GM21717 (cell line): ENCODE measurements at regions not wholly inside any gene's neighbourhood (a gene's known extent, or its start where the extent isn't known, plus 50 kb on each side); places are given as distances from the start of the nearest gene placed in this dataset.
"Not testable (repeated sequence)": the region's sequence is repeated elsewhere in the genome, so short reads cannot be mapped to it uniquely, and the experiment has no call there.

Experiments used
- ATAC-seq: cut with Tn5 transposase; IDR thresholded peaks from one replicate; pipeline ENCODE4 v1.9.1; 2021; ENCODE audit warnings: mild to moderate bottlenecking, moderate library complexity; ENCODE audit not compliant: unreplicated experiment

DNA sequence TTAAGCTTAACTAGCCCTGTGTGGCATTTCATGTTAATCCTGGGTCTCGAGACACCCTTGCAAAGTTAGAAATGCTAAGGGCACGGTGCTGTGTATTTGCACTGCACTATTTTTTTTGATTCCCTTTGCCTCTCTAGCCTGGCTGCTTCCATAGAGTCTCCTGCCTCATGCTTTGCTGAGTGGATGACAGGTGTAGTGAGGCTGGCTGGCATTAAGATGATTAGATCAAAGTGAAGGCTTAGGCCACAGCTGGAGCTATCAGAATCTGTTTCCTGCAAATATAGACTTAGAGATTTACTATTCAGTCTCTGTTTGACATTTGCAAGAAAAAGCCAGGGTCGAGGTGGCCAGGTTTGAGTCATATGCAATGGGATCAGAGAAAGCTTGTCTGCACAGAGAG, 791.1 kb downstream of the AACS start:
- ATAC-seq: no peak

- no peak for ATAC-seq
Observed at GRCh38 chr12:125856896-125857295, 791.7 kb downstream of the AACS start.

DNA sequence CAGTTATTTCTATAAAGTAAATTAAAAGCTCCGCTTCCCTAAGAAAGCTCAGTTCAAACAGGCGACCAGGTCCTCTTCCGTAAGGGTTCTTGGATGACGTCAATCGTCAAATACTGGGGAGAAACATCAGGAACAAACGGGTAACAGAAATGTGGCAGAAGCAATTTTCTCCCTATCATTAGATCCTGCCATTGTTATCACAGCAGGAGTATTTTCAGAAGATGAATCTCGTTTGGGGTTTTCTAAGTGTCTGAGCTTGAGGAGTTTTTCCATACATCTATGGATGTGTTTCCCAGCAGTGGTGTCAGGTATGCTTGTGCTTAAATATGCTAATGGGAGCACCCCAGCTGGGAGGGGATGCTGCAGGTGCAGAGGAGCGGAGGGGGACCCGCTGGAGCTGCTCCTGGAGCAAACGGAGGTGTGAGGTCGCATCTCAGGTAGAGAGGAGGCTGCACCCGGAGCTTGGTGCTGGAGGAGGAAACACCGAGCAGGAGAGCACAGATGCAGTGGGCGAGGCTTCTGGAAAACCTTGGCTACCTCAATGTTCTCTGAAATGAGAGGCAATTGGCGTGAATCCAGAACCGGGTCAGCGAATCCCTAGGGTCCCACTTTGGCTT, 795.5 kb downstream of the AACS start:
- ATAC-seq: no peak

DNA sequence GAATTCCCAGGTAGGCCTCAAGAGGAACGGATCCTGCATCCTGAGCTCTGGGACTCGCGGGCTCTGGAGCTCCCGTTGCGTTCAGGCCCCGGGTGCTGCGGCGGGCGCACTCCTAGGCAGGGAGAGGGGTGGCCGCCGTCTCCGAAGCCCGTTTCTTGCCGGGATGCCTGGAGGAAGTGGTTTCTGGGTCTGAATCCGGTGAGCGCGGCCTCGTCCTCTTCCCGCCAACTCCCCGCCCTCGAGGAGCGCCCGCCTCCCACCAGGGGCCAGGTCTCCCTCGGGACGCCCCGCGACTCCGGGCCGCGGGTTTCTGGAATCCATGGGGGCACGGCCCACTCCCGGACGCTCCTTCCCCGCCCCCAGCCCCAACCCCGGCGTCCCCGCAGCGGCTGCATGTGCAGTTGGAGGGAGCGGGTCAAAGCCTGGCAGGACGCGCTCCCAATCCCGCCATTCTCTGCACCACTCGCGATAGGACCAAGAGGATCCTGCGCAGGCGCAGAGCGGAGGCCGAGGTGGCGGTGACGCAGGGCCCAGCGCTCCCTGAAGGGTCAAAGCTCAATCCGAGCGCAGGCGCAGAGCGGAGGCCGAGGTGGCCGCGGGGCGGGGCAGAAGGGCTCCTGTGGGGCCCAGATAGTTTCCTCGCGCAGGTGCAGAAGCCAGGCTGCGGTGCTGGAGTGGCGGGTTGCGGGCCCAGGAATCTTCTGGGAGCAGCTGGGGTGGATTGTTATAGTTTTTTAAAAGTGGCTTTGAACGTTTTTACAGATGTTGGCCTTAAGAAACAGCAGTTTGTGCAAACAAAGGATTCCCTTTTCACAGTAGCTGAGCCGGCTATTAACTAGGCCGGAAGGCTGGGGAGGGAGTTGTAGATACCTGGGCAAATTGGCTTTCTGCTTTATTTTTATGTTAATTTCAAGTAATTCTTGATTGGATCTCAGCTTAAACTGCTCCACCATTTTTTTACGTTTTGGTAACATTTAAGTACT, 796.4 kb downstream of the AACS start:
- ATAC-seq: no peak

DNA sequence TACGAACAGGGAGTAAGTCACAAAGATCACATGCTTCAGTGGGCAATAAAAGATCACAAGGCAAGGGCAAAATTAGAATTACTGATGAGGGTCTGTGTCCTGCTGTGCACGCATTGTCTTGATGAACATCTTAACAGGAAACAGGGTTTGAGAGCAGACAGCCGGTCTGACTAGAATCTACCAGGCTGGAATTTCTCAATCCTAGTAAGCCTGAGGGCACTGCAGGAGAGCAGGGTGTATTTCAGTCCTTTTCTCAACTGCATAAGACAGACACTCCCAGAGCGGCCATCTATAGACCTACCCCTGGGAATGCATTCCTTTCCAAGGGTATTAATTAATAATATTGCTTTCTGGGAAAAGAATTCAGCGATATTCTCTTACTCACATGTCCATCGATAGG, 800.0 kb downstream of the AACS start:
- not testable (repeated sequence) for ATAC-seq

GRCh38 chr12:125871811-125872594, 806.8 kb downstream of the AACS start:
- no peak for ATAC-seq

- no peak for ATAC-seq
Observed at GRCh38 chr12:125873016-125873415, 807.8 kb downstream of the AACS start.

DNA sequence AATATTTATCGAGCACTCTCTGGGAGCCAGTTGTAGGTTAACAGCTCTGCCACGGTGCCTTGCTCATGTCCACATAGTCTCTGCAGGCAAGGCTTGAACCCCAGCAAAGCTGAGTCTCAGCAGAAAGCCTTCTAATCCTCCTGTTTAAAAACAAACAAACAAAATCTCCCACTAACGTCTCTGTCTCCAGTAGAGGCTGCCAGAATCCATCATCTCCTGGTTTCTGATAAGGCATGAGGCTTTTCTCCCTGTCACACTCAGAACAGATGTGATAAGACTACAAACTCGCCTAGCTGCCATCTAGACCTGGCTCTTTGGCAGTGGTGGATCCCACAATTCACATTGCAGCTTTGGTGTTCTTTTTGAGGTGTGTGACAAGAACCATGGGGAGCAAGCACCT, 813.2 kb downstream of the AACS start:
- ATAC-seq: no peak

DNA sequence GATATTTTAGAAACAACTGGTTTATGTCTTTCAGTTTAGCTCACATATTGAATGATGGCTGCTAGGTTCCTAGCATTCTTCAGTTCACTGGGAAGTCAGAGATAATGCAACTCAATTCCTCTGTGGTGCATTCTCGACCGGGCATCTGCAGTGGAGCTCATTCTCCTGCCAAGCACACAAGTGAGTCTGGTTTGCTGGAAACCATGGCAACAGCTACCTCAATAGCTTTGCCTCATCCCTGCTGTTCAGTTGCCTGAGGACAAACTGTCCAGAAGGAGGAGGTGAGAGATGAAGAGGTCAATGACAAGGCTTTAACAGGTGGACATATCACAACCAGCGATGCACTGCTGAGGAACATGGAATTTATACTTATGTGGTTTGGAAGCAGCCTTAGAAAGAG, 816.9 kb downstream of the AACS start:
- ATAC-seq: no peak

DNA sequence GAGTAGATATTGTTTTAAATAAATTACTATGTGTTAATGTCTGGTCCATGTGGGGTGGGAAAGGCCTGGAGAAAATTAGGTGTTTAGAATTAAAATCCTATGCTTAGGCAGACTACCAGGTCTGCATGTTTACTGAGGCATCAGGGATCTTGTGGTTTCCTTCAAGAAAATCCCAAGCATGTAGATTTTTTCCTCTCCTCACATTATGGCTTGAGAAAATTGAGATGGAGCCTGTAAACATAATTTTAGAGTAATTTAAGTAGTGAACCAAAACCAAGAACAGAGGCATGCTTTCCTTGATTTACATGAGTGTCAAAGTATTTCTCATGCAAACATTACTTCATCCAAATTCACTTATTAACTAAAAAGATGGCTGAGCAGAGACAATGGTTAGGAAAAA, 823.7 kb downstream of the AACS start:
- no peak for ATAC-seq

- no peak for ATAC-seq
Observed at GRCh38 chr12:125889742-125890141, 824.5 kb downstream of the AACS start.

DNA sequence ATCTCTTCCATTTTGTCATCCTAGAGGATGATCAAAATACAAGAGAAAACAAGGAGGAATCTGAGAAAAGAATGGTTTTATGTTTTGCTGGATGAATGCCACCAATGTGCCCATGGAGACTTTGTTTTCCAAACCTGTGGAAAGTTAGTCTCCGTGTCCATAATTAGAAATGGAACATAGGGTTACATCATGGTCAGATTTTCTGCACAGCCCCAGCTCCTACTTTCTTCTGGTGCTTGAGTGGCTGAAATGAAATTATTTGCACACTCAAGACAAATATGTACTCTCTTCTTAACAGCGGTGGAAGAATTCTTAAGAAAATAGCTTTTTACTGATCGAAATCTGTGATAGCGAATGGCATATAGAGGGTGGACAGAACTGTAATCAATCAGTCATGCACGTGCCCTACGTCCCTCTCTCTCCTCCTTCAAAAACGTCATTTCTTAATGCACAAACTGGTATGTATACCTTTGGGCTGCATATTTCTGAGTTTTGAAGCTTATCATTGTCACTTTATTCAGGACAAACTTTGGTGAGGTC, 825.2 kb downstream of the AACS start:
- ATAC-seq: no peak

- ATAC-seq: no peak
Observed at GRCh38 chr12:125890971-125891370, 825.7 kb downstream of the AACS start.

- no peak for ATAC-seq
Observed at GRCh38 chr12:125892276-125892675, 827.0 kb downstream of the AACS start.

GRCh38 chr12:125902991-125903390, 837.8 kb downstream of the AACS start:
- ATAC-seq: no peak

DNA sequence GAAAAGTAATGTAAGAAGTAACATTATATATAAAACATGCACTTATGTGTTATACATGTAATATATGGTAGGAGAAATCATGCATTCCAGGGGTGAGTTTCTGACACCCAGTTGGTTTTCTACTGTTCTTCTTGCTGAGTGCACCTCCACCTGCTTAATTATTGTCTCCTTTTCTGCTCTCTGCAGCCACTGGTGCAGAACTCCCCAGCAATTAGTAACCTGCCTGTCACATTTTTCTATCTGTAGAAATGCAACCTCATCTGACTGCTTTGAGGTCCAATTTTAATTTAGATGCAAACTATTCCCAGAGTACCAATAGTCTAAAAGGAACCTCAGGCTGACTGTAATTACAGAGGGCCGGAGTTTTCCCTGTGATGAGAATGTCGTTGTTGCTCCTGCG, 842.1 kb downstream of the AACS start:
- no peak for ATAC-seq

- no peak for ATAC-seq
Observed at GRCh38 chr12:125919856-125920470, 854.7 kb downstream of the AACS start.

DNA sequence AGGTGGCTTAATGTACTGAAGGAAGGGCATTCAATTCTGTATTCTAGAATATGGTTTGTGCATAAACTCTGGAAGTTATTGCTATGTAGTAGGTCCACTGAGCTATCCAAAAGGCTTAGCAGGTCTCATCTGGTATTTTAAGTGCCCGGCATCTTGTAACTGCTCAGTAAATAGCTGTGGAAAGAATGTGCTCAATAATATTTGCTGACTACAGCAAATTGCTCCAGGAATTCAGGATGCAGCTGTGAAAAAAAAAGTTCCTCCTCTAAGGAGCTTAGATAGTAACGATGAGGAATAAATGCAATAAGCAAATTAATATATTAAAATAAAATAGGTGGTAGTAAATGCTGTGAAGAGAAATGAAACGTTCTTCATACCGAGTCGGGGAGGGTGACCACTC, 857.1 kb downstream of the AACS start:
- no peak for ATAC-seq

DNA sequence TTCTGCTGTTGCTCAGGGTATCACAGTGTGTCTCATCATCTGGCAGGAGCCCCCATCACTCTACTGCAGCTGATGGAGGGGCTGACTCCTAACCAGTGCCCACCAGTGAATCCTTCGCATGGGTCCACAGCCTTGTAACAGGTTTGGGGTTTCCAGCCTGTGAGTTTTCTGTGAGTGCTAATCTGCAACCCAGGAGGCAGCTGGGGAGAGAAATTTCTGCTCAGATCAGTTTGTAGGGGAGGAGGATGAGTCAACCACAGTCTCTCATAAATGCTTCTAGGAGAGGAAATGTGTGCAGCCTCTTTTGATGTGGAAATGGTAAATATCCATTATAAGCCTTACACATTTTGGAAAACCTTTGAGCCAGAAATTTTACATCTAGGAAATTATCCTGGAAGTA, 871.3 kb downstream of the AACS start:
- ATAC-seq: no peak

GRCh38 chr12:125944446-125944845, 879.2 kb downstream of the AACS start:
- no peak for ATAC-seq

DNA sequence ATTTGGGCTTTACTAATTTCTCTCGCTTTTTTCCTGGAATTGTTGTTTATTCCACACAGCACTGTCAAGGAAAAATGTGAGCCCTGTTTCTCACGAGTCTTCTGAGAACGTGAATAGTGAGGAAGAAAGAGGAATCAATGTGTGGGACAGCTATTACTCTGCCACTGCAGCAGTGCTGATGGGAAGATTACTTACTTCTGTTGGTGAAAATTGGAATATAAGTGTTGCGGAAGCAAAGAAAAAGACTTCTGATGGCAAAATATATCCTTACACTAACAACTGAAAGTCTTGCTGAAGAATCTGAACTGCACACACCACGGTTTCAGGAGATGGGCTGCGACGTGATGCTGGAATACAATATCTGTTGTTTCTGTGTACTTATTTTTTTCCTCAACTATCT, 884.2 kb downstream of the AACS start:
- no peak for ATAC-seq
